Fibroblast of lung (primary cell): ENCODE measurements at regions not wholly inside any gene's neighbourhood (a gene's known extent, or its start where the extent isn't known, plus 50 kb on each side); places are given as distances from the start of the nearest gene placed in this dataset.
A peak's percentile ranks its signal among the peaks of the same experiment; 100 is the strongest.

Experiments used
- DNase-seq, 2 donors: peaks; one replicate each; pipeline versions ENCODE4 v3.0.0 to v3.0.0-alpha.2; 2010; ENCODE audit warnings: low read depth in 2 of 2
- H2AFZ ChIP-seq: 2 replicates; pipeline ENCODE4 v1.5.1; 2012; ENCODE audit warnings: low read length, control low read depth, inconsistent platforms
- H3K27ac ChIP-seq: 2 replicates; pipeline ENCODE4 v1.5.1; 2011; ENCODE audit warnings: low read length, control low read depth; ENCODE audit not compliant: insufficient read depth
- H3K27me3 ChIP-seq: 2 replicates; pipeline ENCODE4 v1.5.1; 2011; ENCODE audit warnings: mild to moderate bottlenecking, low read length; ENCODE audit not compliant: control insufficient read depth, insufficient read depth
- H3K36me3 ChIP-seq: 2 replicates; pipeline ENCODE4 v1.5.1; 2011; ENCODE audit warnings: low read length; ENCODE audit not compliant: control insufficient read depth, insufficient read depth
- H3K4me1 ChIP-seq: 2 replicates; pipeline ENCODE4 v1.5.1; 2011; ENCODE audit warnings: low read length; ENCODE audit not compliant: control insufficient read depth, insufficient read depth; ENCODE audit errors: extremely low read depth
- H3K4me2 ChIP-seq: 2 replicates; pipeline ENCODE4 v1.5.1; 2011; ENCODE audit warnings: low read length, control low read depth; ENCODE audit not compliant: insufficient read depth; ENCODE audit errors: extremely low read depth
- H3K4me3 ChIP-seq, 4 experiments: fragments of 200-600 bp in 1 of 4; sonication (generic) in 1 of 4; replicated peaks in 1 of 4; 2 replicates each; pipeline ENCODE4 v1.5.1; 2011 to 2016; ENCODE audit warnings: low read length in 4 of 4, low read depth in 3 of 4, mild to moderate bottlenecking in 3 of 4, control low read depth in 2 of 4, inconsistent platforms in 1 of 4, mixed read lengths in 1 of 4; ENCODE audit not compliant: insufficient read depth in 1 of 4; ENCODE audit errors: control extremely low read depth in 1 of 4
- H3K79me2 ChIP-seq: 2 replicates; pipeline ENCODE4 v1.5.1; 2012; ENCODE audit warnings: mild to moderate bottlenecking, low read length, inconsistent platforms; ENCODE audit not compliant: control insufficient read depth, insufficient read depth
- H3K9ac ChIP-seq: 2 replicates; pipeline ENCODE4 v1.5.1; 2011; ENCODE audit warnings: mild to moderate bottlenecking, low read length, control low read depth; ENCODE audit not compliant: insufficient read depth
- H3K9me3 ChIP-seq: 2 replicates; pipeline ENCODE4 v1.5.1; 2012; ENCODE audit warnings: low read depth, low read length; ENCODE audit not compliant: control insufficient read depth, insufficient read depth
- H4K20me1 ChIP-seq: 2 replicates; pipeline ENCODE4 v1.5.1; 2011; ENCODE audit warnings: low read length; ENCODE audit not compliant: control insufficient read depth, insufficient read depth; ENCODE audit errors: extremely low read depth
- CTCF ChIP-seq, 2 donors: IDR thresholded peaks in 1 of 2; conservative IDR thresholded peaks in 1 of 2; 1 replicate in 1 of 2; 2 replicates in 1 of 2; pipeline ENCODE4 v1.5.1; 2011 to 2012; ENCODE audit warnings: low read length in 2 of 2, control low read depth in 1 of 2, inconsistent platforms in 1 of 2, low read depth in 1 of 2, mild to moderate bottlenecking in 1 of 2
- EZH2 ChIP-seq: IDR thresholded peaks from 2 replicates; pipeline ENCODE4 v1.5.1; 2012; ENCODE audit warnings: low read length, control low read depth, mild to moderate bottlenecking; ENCODE audit errors: missing control alignments

- H3K9me3 ChIP-seq, result no peaks in the 10 kb centered on the region
- H3K27ac ChIP-seq, result no peak overlapping the region
- H3K4me2 ChIP-seq, result no peak overlapping the region
Measured at GRCh38 chr4:103375278-103375677, 177.1 kb upstream of the CENPE start.

GRCh38 chr4:103374758-103375157, 176.6 kb upstream of the CENPE start:
- no peak overlapping the region for H3K4me2 ChIP-seq

More at GRCh38 chr4:103375278-103375677, 177.1 kb upstream of the CENPE start:
- Histone ChIP-seq H4K20me1 (no peaks in the 10 kb centered on the region), H3K79me2 (no peaks in the 10 kb centered on the region), H3K36me3 (no peaks in the 10 kb centered on the region), H3K27me3 (no peaks in the 10 kb centered on the region), H2AFZ (no peak overlapping the region), H3K9ac (no peak overlapping the region), H3K4me1 (no peaks in the 10 kb centered on the region), H3K4me3 (no peak overlapping the region)
- TF ChIP-seq CTCF (conservative IDR thresholded peaks at IDR 0.05 in 1 of 2, IDR thresholded peaks at IDR 0.05 in 1 of 2; ENCODE audit: low read depth in 1 of 2, low read length in 2 of 2), result no peak
- peak; percentile 2 to 76 for DNase-seq

GRCh38 chr4:103374306-103374705, 176.2 kb upstream of the CENPE start:
- Histone ChIP-seq H4K20me1 (no peaks in the 10 kb centered on the region), H3K27ac (no peak overlapping the region), H3K27me3 (no peaks in the 10 kb centered on the region), H2AFZ (no peak overlapping the region), H3K4me2 (no peak overlapping the region), H3K9me3 (no peaks in the 10 kb centered on the region), H3K4me3 (no peak overlapping the region), H3K36me3 (no peaks in the 10 kb centered on the region), H3K9ac (no peak overlapping the region), H3K79me2 (no peaks in the 10 kb centered on the region), H3K4me1 (no peaks in the 10 kb centered on the region)
- TF ChIP-seq CTCF (conservative IDR thresholded peaks at IDR 0.05 in 1 of 2, IDR thresholded peaks at IDR 0.05 in 1 of 2; ENCODE audit: low read depth in 1 of 2, low read length in 2 of 2) (no peak), EZH2 (no peak)
- no peak for DNase-seq

More at GRCh38 chr4:103374758-103375157, 176.6 kb upstream of the CENPE start:
- H3K36me3 ChIP-seq, result no peaks in the 10 kb centered on the region
- DNase-seq, result no peak
- TF ChIP-seq CTCF (conservative IDR thresholded peaks at IDR 0.05 in 1 of 2, IDR thresholded peaks at IDR 0.05 in 1 of 2; ENCODE audit: low read depth in 1 of 2, low read length in 2 of 2) (no peak), EZH2 (no peak)
- H3K4me1 ChIP-seq, result no peaks in the 10 kb centered on the region
- H3K9me3 ChIP-seq, result no peaks in the 10 kb centered on the region
- H3K9ac ChIP-seq, result no peak overlapping the region
- no peaks in the 10 kb centered on the region for H3K79me2 ChIP-seq
- no peaks in the 10 kb centered on the region for H3K27me3 ChIP-seq
- H2AFZ ChIP-seq, result no peak overlapping the region
- H4K20me1 ChIP-seq, result no peaks in the 10 kb centered on the region
- H3K27ac ChIP-seq, result no peak overlapping the region
- no peak overlapping the region for H3K4me3 ChIP-seq
